GM12891 (cell line): ENCODE measurements at regions not wholly inside any gene's neighbourhood (a gene's known extent, or its start where the extent isn't known, plus 50 kb on each side); places are given as distances from the start of the nearest gene placed in this dataset.

Source experiments
- POLR2A ChIP-seq: IDR thresholded peaks from 2 replicates; pipeline ENCODE4 v1.6.1; 2011; ENCODE audit warnings: low read depth, low read length, control low read depth
- POLR2AphosphoS5 ChIP-seq: IDR thresholded peaks from 2 replicates; pipeline ENCODE4 v1.6.1; 2011; ENCODE audit warnings: low read depth, low read length, control low read depth
- TAF1 ChIP-seq: IDR thresholded peaks from 2 replicates; pipeline ENCODE4 v1.6.1; 2011; ENCODE audit warnings: low read depth, low read length, control low read depth

GRCh38 chr6:128759447-128759846 lies 123.5 kb upstream of the LAMA2 start:
- TF ChIP-seq POLR2AphosphoS5 (no peak), POLR2A (no peak), TAF1 (no peak)
